MM.1S (cell line): ENCODE measurements at regions not wholly inside any gene's neighbourhood (a gene's known extent, or its start where the extent isn't known, plus 50 kb on each side); places are given as distances from the start of the nearest gene placed in this dataset.

Source experiments
- DNase-seq: peaks from one replicate; pipeline ENCODE4 v3.0.0-alpha.2; 2015
- H2AFZ ChIP-seq: fragments of 300-600 bp; sonication (generic); 2 replicates; pipeline ENCODE4 v1.6.0; 2016; ENCODE audit warnings: antibody characterized with exemption, low read length
- H3F3A ChIP-seq: fragments of 300-600 bp; sonication (generic); 2 replicates; pipeline ENCODE4 v1.6.1; 2016; ENCODE audit warnings: mild to moderate bottlenecking, antibody characterized with exemption, low read length, moderate library complexity, mixed read lengths; ENCODE audit not compliant: insufficient read depth
- H3K27ac ChIP-seq: fragments of 300-600 bp; sonication (generic); 2 replicates; pipeline ENCODE4 v1.5.1; 2016; ENCODE audit warnings: mild to moderate bottlenecking, low read length
- H3K27me3 ChIP-seq: fragments of 300-600 bp; sonication (generic); replicated peaks from 2 replicates; pipeline ENCODE4 v1.6.0; 2016; ENCODE audit warnings: low read length; ENCODE audit not compliant: insufficient read depth
- H3K36me3 ChIP-seq: fragments of 300-600 bp; sonication (generic); replicated peaks from 2 replicates; pipeline ENCODE4 v1.6.1; 2016; ENCODE audit warnings: mild to moderate bottlenecking, low read length, mixed read lengths; ENCODE audit not compliant: insufficient read depth
- H3K4me1 ChIP-seq: fragments of 300-600 bp; sonication (generic); 2 replicates; pipeline ENCODE4 v1.6.1; 2016; ENCODE audit warnings: low read length, mixed read lengths
- H3K4me2 ChIP-seq: fragments of 300-600 bp; sonication (generic); 2 replicates; pipeline ENCODE4 v1.6.0; 2016; ENCODE audit warnings: low read depth, low read length
- H3K4me3 ChIP-seq: fragments of 300-600 bp; sonication (generic); 2 replicates; pipeline ENCODE4 v1.5.1; 2016; ENCODE audit warnings: low read length, mixed read lengths
- H3K79me2 ChIP-seq: fragments of 300-600 bp; sonication (generic); 2 replicates; pipeline ENCODE4 v1.6.1; 2016; ENCODE audit warnings: mixed run types, low read length, mixed read lengths
- H3K9ac ChIP-seq: fragments of 300-600 bp; sonication (generic); 2 replicates; pipeline ENCODE4 v1.6.1; 2016; ENCODE audit warnings: low read length, mixed read lengths
- H3K9me2 ChIP-seq: fragments of 300-600 bp; sonication (generic); replicated peaks from 2 replicates; pipeline ENCODE4 v1.6.1; 2016; ENCODE audit warnings: mild to moderate bottlenecking, low read length, mixed read lengths; ENCODE audit not compliant: insufficient read depth
- H3K9me3 ChIP-seq: fragments of 300-600 bp; sonication (generic); replicated peaks from 2 replicates; pipeline ENCODE4 v1.6.1; 2016; ENCODE audit warnings: mild to moderate bottlenecking, low read length, mixed read lengths; ENCODE audit not compliant: insufficient read depth
- H4K20me1 ChIP-seq: fragments of 300-600 bp; sonication (generic); 2 replicates; pipeline ENCODE4 v1.6.1; 2016; ENCODE audit warnings: mild to moderate bottlenecking, low read length, moderate library complexity, mixed read lengths; ENCODE audit not compliant: insufficient read depth
- CTCF ChIP-seq: fragments of 300-600 bp; sonication (generic); IDR thresholded peaks from 2 replicates; pipeline ENCODE4 v1.5.1; 2016; ENCODE audit warnings: antibody characterized with exemption, low read length, mixed read lengths
- EZH2 ChIP-seq: fragments of 300-600 bp; sonication (generic); optimal IDR thresholded peaks from 2 replicates; pipeline ENCODE3; 2017; ENCODE audit warnings: low read depth, mild to moderate bottlenecking, antibody characterized with exemption, low read length, mixed read lengths
- EZH2phosphoT487 ChIP-seq: fragments of 300-600 bp; sonication (generic); IDR thresholded peaks from 2 replicates; pipeline ENCODE4 v1.6.1; 2018; ENCODE audit warnings: antibody characterized with exemption, low read length

- H3K4me1 ChIP-seq, result no peaks in the 10 kb centered on the region
- no peaks in the 10 kb centered on the region for H3K9me2 ChIP-seq
- H3K27ac ChIP-seq, result no peak overlapping the region
- no peak for TF ChIP-seq EZH2phosphoT487
- no peak for TF ChIP-seq CTCF
- no peak for TF ChIP-seq EZH2
- H3K79me2 ChIP-seq, result no peaks in the 10 kb centered on the region
- H3K4me2 ChIP-seq, result no peak overlapping the region
- H4K20me1 ChIP-seq, result no peaks in the 10 kb centered on the region
- no peak overlapping the region for H2AFZ ChIP-seq
- no peaks in the 10 kb centered on the region for H3K27me3 ChIP-seq
- no peaks in the 10 kb centered on the region for H3F3A ChIP-seq
- H3K36me3 ChIP-seq, result no peaks in the 10 kb centered on the region
- no peaks in the 10 kb centered on the region for H3K9me3 ChIP-seq
- no peak for DNase-seq
- no peak overlapping the region for H3K4me3 ChIP-seq
- H3K9ac ChIP-seq, result no peak overlapping the region
Observed at GRCh38 chr9:75728391-75728790, 162.1 kb upstream of the PCSK5 start.

- H2AFZ ChIP-seq, result no peak overlapping the region
- no peaks in the 10 kb centered on the region for H3K9me2 ChIP-seq
- no peaks in the 10 kb centered on the region for H3K36me3 ChIP-seq
- TF ChIP-seq CTCF, result no peak
- no peak for TF ChIP-seq EZH2
- no peak for TF ChIP-seq EZH2phosphoT487
- H4K20me1 ChIP-seq, result no peaks in the 10 kb centered on the region
- no peak overlapping the region for H3K4me3 ChIP-seq
- H3K4me1 ChIP-seq, result no peaks in the 10 kb centered on the region
- H3K4me2 ChIP-seq, result no peak overlapping the region
- no peak overlapping the region for H3K27ac ChIP-seq
- H3K27me3 ChIP-seq, result no peaks in the 10 kb centered on the region
- DNase-seq, result no peak
- no peaks in the 10 kb centered on the region for H3K9me3 ChIP-seq
- H3K79me2 ChIP-seq, result no peaks in the 10 kb centered on the region
- no peak overlapping the region for H3K9ac ChIP-seq
- no peaks in the 10 kb centered on the region for H3F3A ChIP-seq
Observed at GRCh38 chr9:75734802-75735201, 155.7 kb upstream of the PCSK5 start.

- H3K27ac ChIP-seq, result no peak overlapping the region
- no peaks in the 10 kb centered on the region for H3K9me3 ChIP-seq
- H3K27me3 ChIP-seq, result no peaks in the 10 kb centered on the region
- no peaks in the 10 kb centered on the region for H3K9me2 ChIP-seq
- no peaks in the 10 kb centered on the region for H3K4me1 ChIP-seq
- H3K36me3 ChIP-seq, result no peaks in the 10 kb centered on the region
- no peak overlapping the region for H3K4me3 ChIP-seq
- TF ChIP-seq EZH2phosphoT487 (no peak), CTCF (no peak), EZH2 (no peak)
- DNase-seq, result no peak
- H3K4me2 ChIP-seq, result no peak overlapping the region
- H2AFZ ChIP-seq, result no peak overlapping the region
- H4K20me1 ChIP-seq, result no peaks in the 10 kb centered on the region
- no peaks in the 10 kb centered on the region for H3F3A ChIP-seq
- H3K79me2 ChIP-seq, result no peaks in the 10 kb centered on the region
- H3K9ac ChIP-seq, result no peak overlapping the region
Observed at GRCh38 chr9:75739884-75740611, 150.4 kb upstream of the PCSK5 start.
